NCI-H2171 (cell line): ENCODE measurements at regions not wholly inside any gene's neighbourhood (a gene's known extent, or its start where the extent isn't known, plus 50 kb on each side); places are given as distances from the start of the nearest gene placed in this dataset.

Experiments used
- DNase-seq: peaks from one replicate; lab custom pipeline; 2025; lab: John Stamatoyannopoulos, UW

DNA sequence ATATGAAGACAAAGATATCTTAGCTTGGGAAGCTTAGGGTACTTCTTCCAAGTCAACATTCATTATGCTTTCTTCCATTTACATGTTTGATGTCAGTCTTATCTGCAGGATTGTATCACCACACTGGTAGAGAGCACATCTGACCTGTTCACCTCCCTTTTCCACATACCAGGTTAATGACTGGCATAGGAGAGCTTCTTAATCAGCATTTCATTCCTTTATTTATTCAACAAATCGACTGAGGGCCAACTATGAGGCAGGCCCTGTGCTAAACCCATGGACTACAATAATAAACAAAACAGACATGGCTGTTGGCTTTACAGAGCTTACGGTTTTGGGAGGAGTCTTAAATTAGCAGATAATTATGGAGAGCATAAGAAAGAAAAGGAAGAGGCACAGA is 378.1 kb upstream of the CDH11 start:
- no peak for DNase-seq

DNA sequence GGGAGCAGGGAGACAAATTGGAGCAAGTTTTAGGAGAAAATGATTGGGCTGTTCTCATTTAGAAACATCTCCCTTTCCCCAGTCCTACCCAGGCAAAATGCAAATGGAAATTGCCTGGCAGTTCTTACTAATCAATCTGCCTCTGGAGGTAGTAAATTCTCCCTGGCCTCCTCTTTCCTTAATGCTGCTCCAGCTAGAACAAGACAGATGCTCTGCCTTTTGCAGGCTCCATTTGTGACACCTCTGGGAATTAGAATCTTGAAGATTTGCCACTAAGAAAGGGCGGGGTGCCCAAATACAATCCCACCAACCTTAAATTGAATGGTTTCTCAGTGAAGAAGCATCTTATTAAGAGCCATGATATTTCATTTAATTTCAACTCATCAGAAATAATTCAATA is 377.7 kb upstream of the CDH11 start:
- no peak for DNase-seq

DNA sequence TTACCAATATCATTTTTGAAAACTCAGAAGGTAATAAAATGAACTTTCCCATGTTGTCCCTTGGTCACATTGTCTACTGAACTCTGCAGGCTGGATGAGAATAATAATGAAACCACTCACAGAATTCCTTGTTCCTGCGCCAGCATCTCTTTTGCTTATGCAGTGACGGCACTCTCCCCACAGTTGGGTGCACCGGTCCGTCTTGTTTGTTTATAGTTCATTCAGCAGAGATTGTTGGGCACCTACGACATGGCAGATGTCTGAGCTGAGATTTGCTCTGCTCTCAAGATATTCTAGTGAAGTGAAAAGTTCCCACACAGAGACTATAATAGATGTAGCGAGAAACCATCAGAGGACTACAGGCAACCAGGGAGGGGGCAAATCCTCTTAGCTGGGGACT is 375.7 kb upstream of the CDH11 start:
- DNase-seq: no peak

DNA sequence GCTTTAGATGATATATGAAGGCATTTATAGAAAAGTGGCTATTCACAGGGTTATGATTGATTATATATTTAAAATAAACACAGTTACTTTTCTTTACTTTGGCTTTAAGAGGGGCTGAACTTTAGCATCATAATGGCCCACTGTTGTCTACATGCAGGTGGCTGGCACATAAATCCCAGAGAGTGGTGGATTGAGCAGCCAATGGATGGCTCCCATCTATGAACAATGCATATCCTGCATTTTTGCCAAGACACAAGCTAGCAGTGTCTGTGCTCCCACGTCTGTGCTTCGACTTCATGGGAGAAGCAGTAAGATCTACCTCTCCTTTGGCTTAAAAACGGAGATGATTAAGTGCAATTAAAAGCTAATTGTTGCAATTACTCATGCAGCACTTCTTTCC is 373.2 kb upstream of the CDH11 start:
- DNase-seq: no peak

DNA sequence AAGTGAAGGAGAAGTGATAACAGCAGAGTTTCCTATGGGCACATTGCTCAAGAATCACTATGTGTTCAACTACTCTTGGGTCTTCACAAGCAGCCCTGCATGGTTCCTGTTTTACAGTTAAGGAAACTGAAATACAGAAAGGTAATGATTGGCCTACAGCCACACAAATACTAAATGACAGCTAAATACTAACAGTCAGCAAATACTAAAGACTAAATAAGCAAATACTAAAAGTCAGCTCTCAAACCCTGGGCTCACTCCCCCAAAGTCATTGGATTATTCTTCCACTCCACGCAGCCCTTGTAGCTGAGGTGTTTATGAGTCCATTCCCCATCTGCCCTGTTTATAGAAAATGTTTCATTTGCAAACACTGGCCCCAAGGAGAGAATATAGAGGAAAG is 372.7 kb upstream of the CDH11 start:
- no peak for DNase-seq

DNA sequence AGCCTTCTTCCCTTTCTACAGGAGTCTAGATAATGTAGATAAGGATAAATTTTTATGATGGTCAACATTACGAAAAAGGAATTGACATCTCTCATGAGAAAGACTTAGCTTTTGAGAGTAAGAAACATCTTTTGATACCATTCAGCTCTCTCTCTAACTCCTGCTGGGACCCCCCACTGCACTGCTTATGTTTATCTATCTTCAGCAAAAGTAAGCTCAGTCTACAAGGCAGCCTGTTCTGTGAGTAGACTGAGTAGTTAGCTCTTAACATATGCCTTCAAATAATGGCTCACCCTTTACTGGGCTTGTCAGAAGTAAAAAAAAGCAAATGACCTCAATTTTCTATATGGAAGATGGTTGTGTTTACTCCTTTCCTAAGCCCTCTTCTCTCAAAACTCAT is 372.2 kb upstream of the CDH11 start:
- DNase-seq: no peak

DNA sequence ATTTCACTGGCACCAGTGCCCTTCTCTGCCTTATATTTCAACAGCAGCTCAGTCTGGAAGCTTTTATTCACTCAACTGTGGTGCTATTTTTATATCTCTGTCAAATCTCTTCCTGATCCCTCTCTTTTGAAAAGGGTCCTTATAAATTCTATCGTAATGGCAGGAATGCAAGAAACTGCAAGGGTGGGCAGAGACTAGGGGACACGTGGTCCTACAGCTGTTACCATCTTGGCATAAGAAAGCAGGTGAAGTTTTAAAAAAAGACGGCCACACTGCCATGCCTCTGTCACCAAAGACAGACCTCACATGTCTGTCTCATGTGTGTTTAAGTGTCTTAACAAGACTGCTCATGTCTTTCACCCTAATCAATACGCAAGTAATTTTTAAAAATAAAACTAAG is 368.4 kb upstream of the CDH11 start:
- DNase-seq: no peak

DNA sequence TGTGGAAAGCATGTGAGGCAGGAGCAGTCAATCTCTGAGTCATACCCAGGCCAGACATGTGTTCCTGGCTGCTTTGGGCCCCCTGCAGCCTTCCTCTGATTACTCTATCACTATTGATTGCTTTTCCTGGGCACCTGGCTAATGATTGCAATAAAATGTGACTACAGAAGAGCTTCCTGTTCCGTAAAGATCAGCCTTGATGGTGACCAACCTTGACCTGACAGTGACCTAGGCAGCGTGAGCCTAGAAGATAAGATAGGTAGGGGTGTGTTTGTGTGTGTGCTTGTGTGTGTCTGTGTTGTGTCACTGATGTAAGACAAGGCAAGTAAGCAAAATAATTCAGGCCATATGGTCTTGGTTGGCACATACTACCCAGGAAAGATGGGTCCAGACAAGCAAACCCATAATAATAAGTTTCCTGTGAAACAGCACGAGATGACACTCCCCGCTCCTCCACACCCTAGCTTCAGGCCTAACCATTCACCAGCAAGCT is 367.7 kb upstream of the CDH11 start:
- no peak for DNase-seq

DNA sequence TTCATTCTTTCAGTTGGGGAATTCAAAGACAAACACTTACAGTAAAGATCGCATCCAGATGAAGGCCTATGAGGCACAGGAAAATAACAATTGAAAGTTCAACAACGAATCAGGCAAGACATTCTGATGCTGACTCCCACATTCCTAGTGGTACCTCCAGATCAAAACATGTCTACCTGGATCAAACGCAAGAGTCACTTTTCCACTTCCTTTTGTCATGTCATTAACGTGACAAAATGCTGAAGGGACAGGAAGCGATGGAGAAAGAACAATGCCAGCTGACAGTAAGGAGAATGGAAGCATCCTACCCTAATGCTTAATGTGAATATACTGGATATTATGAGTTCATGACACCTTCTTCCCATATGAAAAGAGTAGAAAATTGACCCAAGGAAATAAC is 365.4 kb upstream of the CDH11 start:
- DNase-seq: no peak

DNA sequence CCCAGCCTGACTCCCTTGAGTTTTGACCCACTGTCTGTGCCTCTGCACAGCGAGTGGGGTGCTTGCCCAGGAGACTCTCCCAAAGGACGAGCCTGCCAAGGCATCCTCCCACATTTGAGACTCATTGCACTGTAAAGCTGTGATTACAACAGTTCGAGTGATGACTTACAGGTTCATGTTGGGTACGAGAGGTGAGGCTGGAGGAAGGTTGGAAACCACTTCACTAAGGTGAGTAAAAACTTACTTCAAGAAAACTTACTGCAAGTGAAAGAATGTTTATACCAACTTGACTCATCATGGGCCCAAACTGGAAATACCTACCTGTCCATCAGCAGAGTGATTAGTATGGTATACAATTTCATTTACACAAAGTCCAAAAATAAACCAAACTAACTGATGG is 360.1 kb upstream of the CDH11 start:
- no peak for DNase-seq

DNA sequence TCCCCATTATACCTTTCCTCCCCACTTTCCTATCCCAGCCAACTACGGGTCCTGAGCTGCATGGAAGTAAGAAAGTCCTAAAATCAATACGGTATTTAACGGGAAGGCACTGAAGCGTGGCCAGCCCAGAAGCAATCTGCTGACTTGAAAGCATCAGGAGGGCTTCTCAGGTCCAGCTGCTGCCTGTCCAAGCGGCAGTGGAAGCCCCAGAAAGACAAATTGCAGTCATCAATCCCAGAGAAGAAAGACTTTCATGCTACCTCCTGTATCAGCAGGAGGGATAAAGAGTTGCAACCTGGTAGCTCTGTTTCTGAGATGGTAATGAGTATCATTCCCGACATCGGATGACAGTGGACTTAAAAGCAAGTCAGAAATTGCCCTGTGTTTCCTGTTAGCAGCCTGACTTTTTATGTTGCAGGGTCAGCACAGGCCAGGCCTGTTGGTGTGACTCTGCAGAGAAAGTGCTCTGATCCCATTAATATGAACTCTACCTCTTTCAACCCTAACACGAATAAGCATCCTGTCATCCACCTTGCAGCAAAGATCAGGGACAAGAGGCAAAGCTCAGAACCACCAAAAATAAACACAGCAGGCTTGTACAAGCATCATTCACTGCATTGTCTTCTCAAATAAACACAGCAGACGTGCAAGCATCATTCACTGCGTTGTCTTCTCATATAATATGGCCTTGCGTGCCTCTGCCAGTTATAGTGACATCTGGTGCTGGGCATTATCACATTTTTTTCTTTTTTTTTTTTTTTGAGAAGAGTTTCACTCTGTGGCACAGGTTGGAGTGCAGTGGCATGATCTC is 358.6 kb upstream of the CDH11 start:
- DNase-seq: peak; percentile 12

DNA sequence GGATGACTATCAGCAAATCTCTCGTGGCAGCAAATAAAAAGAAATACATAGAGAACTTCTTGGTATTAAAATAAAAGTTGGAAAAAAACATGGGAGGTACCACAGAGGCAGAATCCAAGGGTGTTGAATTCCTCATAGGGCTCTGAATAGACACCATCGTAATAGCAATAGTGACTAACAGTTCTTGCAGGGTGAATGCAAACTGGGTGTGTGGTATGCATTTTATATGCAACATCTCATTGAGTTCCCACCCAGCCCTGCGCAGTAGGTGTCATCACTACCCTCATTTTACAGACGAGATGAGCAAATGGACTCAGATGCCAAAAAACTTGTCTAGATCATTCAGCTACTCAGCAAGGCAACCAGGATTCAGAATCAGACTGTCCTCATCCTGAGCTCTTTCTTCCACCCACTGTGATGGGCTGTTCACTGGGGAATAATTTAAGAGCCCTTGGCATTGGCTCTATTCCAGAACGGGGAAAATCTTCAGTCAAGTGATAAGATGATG is 354.6 kb upstream of the CDH11 start:
- no peak for DNase-seq

DNA sequence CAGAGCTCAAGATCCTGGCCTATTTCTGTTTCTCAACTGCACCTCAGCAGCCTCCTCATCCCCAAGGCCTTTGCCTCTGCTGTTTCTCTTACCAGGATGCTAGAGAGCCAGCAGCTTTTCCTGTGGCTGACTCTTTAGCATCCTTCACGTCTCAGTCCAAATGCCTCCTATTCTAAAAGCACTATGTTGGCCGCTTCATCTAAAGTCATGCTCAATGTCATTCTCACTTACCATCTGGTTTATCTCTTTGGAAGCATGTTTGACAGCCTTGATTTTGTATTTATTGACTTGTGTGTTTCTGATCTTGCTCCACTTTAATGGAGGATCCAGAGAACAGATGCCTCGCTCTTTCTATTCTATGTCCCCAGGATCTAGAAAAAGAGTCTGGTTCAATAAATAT is 351.8 kb upstream of the CDH11 start:
- no peak for DNase-seq

DNA sequence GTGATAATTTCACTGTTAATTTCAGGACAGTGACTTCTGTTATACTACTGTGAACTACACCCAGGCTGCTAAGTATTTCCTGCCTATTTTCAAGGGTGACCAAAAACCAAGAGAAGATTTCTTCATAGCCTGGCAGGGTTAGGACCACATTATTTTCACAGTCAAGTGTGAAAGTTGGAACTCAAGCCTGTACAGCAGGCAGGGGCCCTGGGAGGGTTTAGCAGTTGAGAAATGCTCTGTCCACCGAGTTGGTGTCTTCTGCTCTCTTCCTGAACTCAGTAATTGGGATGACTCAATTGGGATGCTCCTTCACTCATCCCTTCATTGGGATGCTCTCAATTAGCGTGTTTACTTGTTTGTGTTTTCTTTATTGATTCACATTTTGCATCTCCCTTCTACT is 347.3 kb upstream of the CDH11 start:
- DNase-seq: no peak

DNA sequence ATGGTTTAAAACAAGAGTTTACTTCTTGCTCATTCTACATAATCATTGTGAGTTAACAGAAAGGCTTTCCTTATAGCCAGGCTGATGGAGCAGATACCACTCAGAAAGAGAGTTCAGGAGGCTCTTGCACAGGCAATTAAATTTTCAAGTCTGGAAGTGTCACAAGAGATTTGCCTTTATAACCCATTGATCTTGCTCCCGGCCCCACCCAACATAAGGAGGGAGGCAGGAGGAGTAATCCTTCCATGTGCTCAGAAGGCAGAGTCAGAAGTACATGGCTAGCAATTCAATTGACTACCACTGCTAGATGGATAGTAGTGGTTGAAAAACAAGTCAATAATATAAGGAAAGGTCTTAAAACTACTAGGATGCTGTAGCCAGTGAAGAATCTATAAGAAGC is 346.3 kb upstream of the CDH11 start:
- DNase-seq: no peak

DNA sequence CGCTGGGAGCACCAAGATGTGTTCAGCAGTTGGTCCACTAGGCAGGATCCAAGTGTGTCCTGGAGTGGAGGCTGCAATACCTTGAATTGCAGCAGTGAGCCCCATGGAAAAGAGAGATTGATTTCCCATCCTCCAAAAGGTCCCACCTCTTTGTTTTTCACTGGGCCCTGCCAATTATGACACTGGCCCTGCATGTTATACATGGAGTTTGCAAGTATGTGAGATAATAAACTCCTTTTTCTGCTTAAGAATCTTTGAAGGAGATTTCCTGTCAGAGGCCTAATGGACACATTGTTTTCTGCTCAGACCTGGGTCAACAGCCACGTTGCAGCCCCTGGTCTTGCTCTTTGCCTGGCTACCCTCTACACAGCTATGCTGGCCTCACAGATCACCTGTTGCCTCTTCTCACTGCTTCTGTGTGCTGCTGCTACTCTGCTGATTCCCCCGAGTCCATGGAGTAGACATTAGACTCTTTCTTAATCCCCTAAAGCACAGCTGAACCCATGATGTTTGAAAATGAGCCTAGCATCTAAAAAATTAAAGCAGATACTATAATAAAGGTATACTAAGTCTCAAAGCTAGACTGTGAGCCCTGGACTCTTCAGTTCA is 341.9 kb upstream of the CDH11 start:
- DNase-seq: no peak

DNA sequence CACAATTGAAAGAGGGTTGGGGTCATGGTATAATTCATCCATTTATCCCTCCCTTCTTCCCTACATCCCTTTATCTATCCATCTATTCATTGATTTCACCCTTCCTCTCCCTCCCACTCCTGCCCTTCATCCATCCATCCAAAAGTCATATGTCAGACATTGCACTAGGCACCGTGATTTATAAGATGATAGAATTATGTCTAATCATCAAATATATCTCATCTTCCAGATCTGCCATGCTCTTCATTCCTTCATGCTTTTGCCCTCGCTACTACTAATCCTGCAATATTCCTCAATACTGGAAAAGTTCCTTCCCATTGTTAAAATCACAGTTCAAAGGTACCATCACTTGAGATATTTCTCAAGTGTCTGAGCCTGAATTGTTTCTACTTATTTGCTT is 335.2 kb upstream of the CDH11 start:
- DNase-seq: no peak

DNA sequence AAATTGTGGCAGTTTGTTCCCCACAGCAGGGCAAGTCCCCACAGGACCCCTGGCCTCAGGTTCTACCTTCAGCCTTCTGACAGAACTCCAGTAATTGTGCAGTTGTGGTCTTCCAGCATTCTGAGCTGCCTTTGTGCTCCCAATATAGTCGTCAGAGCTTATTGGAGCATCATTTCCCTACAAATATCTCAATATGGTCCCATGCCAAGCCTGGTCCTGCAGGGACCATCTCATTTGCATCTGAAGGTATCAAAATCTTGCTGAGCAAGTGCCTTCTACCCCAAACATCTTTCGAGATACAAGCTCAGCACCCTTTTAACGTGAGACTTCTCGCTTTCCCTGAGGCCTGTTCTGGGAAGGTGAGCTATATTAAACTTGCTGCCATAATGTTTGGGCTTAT is 333.9 kb upstream of the CDH11 start:
- DNase-seq: no peak

DNA sequence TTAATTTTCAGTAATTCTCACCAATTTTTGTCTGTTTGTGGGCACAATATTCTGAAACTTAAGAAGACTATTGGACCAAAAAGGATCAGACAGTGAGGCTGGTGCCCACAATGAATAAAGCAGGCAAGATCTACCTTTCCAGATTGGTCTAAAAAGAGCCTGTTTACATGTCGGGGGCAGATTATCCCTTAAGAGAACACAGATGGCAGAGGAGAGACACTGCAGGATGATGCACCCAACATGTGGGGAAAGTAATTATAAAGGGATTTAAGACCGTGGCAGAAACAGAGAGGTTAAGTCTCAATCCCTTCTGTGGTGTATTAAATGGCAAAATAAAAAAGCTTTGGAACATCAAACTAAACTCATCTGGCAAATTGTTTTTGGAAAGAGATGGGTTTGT is 331.8 kb upstream of the CDH11 start:
- DNase-seq: no peak

DNA sequence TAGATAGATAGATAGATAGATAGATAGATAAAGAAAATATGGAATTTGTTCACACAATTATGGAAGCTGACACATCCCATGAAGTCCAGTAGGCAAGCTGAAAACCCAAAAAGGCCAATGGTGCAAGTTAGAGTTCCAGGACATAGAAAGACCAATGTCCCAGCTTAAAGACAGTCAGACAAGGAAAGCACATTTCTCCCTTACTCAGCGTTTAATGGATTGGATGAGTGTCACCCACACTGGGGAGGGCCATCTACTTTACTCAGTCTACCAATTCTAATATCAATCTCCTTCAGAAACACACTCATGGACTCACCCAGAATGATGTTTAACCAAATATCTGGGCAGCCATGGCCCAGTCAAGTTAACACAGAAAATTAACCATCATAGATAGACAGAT is 327.7 kb upstream of the CDH11 start:
- no peak for DNase-seq

DNA sequence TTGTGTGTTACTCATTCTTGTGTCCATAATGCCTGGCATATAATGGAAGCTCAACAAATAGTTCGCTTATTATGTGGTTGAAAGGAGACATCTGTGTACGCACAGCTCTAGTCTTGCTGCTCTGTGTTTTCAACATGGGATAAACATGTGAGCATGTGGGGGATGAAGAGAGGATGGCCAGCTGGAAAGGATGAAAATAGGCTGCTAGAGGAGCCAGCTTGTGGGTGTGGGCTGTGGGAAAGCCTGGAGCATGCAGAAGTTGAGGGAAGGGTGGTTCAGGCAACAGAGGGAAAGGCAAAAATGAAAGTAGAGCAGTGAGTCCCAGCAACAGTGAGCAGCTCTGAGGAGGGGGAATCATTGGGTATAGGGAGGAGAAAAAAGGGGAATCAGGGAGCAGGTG is 324.6 kb upstream of the CDH11 start:
- no peak for DNase-seq

DNA sequence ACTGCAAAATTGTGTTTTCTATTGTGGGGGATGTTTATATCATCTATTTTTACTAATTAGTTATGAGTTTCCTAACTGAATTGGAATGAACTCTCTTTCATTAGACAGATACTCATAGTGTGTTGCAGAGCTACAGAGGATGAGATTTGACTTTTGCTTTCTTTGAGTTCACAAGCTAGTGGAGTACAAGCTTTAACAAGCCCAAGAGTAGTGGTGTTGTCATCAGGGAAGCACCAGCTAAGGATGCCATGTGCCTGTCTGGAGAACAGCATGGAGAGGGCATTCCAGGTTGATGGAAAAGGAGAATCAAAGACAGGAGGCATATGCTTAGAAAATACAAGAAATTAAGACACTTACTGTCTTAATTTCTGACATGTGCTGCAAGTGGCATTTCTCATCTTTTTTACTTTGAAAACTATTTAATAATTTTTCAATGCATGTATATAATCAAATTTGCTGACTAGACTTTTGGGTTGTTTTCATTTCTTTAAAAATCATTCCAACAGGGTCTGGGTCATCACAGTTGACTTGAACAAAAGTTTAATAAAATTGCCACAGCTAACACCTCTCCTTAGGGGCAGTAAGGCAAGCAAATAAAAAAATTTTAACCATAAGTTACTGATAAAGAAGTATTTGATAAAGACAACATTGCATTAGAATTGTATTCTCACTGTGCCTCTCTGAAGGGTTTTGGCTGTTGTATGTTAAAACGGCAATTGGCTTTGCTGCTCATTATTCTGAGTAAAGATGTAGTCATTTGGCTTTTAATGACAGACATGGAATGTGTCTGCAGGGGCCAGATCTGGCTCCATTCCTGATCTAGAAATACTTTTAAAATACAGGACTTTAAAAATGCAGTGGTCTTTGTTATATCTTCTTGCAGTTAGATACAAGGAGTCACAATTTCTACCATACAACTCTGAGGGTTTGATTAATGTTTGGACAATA is 323.7 kb upstream of the CDH11 start:
- DNase-seq: no peak

DNA sequence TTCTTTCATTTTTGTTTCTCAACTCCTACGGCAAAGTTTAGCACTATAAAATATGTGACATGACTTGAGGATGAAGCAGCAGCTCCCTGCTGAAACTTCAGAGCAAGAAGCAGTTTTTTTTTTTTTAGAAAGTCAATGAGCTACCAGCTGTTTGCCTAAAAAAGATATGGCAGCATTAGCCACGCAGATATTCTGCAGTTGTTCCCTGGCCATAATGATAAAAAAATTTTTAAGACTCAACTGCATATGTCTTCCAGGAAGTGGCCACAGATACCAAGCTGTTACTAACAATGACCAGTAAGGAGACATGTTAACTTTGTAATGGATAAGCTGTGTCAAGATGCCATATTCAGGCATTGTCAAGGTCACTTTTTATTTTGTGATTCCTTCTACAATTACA is 319.6 kb upstream of the CDH11 start:
- DNase-seq: no peak
